Naive thymus-derived CD8-positive, alpha-beta T cell (primary cell): ENCODE measurements at regions not wholly inside any gene's neighbourhood (a gene's known extent, or its start where the extent isn't known, plus 50 kb on each side); places are given as distances from the start of the nearest gene placed in this dataset.
A peak's percentile ranks its signal among the peaks of the same experiment; 100 is the strongest.

Experiments used
- ATAC-seq, 2 donors: fragments of 150-1000 bp; cut with Tn5 transposase in 1 of 2; sonication (Bioruptor Pico), chemical (Tn5 transposase) in 1 of 2; 1 replicate in 1 of 2; 2 replicates in 1 of 2; pipeline ENCODE4 v1.10.0; 2021; ENCODE audit warnings: mild to moderate bottlenecking in 2 of 2, moderate library complexity in 2 of 2
- POLR2A ChIA-PET: fragments of 350-600 bp; sonication (Branson Sonifier 250); formaldehyde crosslinking; loops from one replicate; lab custom pipeline; 2021; ENCODE audit warnings: antibody characterized with exemption; lab: Charles Lee
- DNase-seq, 10 donors: peaks; one replicate each; pipeline versions ENCODE4 v3.0.0 to v3.0.0-alpha.2; 2020 to 2022
- H3K27ac Mint-ChIP-seq, 10 donors: one replicate each; pipeline ENCODE4 v1.8.0; 2020 to 2022; ENCODE audit warnings: mild to moderate bottlenecking in 10 of 10, mixed read lengths in 10 of 10, moderate library complexity in 4 of 10, inconsistent platforms in 1 of 10
- H3K27me3 Mint-ChIP-seq, 5 donors: one replicate each; pipeline ENCODE4 v1.8.0; 2021 to 2022; ENCODE audit warnings: mixed read lengths in 5 of 5
- H3K36me3 Mint-ChIP-seq, 3 donors: one replicate each; pipeline ENCODE4 v1.8.0; 2020 to 2022; ENCODE audit warnings: mixed read lengths in 3 of 3, mild to moderate bottlenecking in 2 of 3, inconsistent platforms in 1 of 3
- H3K4me1 Mint-ChIP-seq, 4 donors: one replicate each; pipeline ENCODE4 v1.8.0; 2021 to 2022; ENCODE audit warnings: mixed read lengths in 4 of 4
- H3K4me3 Mint-ChIP-seq, 10 donors: one replicate each; pipeline ENCODE4 v1.8.0; 2020 to 2022; ENCODE audit warnings: mild to moderate bottlenecking in 10 of 10, mixed read lengths in 10 of 10, moderate library complexity in 6 of 10, inconsistent platforms in 1 of 10
- H3K9me3 Mint-ChIP-seq, 9 donors: one replicate each; pipeline ENCODE4 v1.8.0; 2020 to 2022; ENCODE audit warnings: mixed read lengths in 9 of 9, mild to moderate bottlenecking in 3 of 9, inconsistent platforms in 1 of 9, moderate library complexity in 1 of 9

DNA sequence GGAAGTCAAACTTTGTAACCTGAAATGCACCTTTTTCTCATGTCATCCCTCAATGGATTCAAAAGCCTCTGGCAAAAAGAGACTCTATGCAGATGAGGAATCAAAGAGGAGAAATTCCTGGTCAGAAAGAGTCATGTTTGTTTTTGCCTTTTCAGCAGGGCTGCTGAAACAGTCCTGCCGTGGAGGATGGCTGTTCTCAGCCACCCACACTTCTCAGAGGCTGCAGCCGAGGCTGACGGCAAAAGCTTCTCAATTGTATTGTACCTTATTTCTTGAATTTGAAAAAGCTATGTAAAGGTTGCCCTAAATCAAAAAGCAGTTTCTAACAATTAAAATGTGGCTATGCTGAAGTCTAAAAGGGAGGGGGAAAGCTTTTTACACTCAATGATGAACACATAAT, 385.3 kb downstream of the KCTD12 start:
- no peak for DNase-seq
- POLR2A ChIA-PET, result no interaction called here
- no peaks in the 10 kb centered on the region for H3K9me3 Mint-ChIP-seq
- no peak overlapping the region for H3K27ac Mint-ChIP-seq
- H3K36me3 Mint-ChIP-seq, result no peaks in the 10 kb centered on the region
- H3K27me3 Mint-ChIP-seq, result peaks cover 6 to 19% (median 10%) of the 10 kb centered on the region in 5 donors
- ATAC-seq, result no peak
- H3K4me1 Mint-ChIP-seq, result peaks cover 0 to 4% (median 0%) of the 10 kb centered on the region in 4 donors
- no peak overlapping the region for H3K4me3 Mint-ChIP-seq

DNA sequence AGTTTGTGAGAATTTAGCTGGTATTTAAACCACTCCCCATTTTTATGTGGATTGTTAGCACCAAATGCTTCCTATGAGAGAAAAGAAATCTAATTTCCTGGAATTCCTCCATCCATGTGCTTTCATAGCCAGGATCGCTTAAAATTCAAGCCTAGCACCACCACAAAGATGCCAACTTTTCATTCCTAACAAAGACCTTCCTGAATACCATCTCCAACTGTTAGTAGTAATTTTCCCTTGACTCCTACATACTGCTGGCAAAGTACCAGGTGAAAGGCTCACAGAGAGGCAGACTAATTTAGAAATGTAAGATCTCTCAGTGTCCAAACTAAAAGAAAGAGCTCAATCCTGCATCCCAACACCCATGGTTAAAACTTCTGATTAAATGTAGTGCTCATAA, 386.3 kb downstream of the KCTD12 start:
- POLR2A ChIA-PET, result no interaction called here
- DNase-seq (no peak), ATAC-seq (no peak)
- Mint-ChIP-seq H3K4me3 (no peak overlapping the region), H3K36me3 (no peaks in the 10 kb centered on the region), H3K27ac (no peak overlapping the region), H3K27me3 (peaks cover 2 to 9% (median 7%) of the 10 kb centered on the region in 5 donors), H3K4me1 (peaks cover 0 to 4% (median 0%) of the 10 kb centered on the region in 4 donors), H3K9me3 (no peaks in the 10 kb centered on the region)

DNA sequence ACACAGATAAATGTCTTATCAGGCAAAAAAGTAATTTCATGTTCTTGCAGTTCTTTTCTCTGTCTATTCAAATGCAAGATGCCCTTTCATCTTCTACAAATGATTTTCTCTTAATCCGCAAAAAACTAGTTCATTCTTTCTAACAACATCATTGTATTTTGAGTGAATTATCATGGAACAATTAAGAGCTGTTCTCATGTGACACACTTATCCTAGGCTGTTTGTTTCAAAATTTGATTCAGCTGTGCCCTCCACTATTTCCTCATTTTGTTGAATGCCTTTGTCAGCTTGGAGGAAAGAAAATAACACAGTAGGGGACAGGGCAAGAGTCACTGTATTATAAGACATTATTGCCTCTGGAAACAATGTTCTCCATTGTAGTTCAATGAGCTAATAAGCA, 396.9 kb downstream of the KCTD12 start:
- H3K4me1 Mint-ChIP-seq, result peaks cover 0 to 1% (median 0%) of the 10 kb centered on the region in 4 donors
- H3K27ac Mint-ChIP-seq, result no peak overlapping the region
- H3K4me3 Mint-ChIP-seq, result no peak overlapping the region
- H3K27me3 Mint-ChIP-seq, result peaks cover 2 to 31% (median 19%) of the 10 kb centered on the region in 5 donors
- H3K36me3 Mint-ChIP-seq, result no peaks in the 10 kb centered on the region
- POLR2A ChIA-PET, result no interaction called here
- no peak for ATAC-seq
- no peak for DNase-seq
- no peaks in the 10 kb centered on the region for H3K9me3 Mint-ChIP-seq

DNA sequence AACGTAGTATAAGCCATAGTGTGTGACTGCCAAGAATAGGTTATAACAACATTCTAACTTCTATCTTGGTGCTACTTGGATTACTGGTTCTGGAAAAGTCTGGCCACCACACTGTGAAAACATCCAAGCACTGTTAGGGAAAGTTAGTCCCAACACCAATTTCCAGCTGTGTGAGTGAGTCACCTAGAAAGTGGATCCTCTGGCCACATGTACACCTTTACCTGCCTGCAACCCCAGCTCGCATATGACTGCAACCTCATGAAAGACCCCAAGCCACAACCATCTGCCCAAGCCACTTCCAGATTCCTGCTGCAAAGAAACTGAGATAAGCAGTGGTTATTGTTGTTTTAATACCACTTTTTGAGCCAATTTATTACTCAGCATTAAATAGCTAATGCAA, 404.5 kb downstream of the KCTD12 start:
- no peak overlapping the region for H3K27ac Mint-ChIP-seq
- no peaks in the 10 kb centered on the region for H3K36me3 Mint-ChIP-seq
- no peaks in the 10 kb centered on the region for H3K4me1 Mint-ChIP-seq
- POLR2A ChIA-PET, result no interaction called here
- no peaks in the 10 kb centered on the region for H3K9me3 Mint-ChIP-seq
- DNase-seq (no peak), ATAC-seq (no peak)
- no peak overlapping the region for H3K4me3 Mint-ChIP-seq
- H3K27me3 Mint-ChIP-seq, result peaks cover 0 to 6% (median 3%) of the 10 kb centered on the region in 5 donors

DNA sequence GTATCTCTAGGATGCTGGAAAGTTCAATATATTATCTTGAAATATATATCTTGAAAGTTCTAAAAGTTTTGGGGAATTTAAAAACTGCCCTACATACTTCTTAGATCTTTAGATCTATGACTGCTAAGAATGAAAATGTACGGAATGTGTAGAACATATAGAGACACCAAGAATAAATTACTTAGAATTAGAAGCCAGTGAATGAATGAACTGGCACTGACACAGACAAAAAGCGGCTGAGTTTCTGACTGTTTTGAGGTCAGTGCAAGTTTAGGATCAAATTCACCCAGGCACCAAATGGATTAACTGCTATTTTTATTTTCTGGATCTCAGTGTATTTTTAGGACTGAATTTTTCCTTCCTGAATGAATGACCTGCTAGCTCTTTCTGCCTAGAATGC, 411.2 kb downstream of the KCTD12 start:
- ATAC-seq (no peak), DNase-seq (no peak)
- H3K4me1 Mint-ChIP-seq, result peaks cover 0 to 3% (median 0%) of the 10 kb centered on the region in 4 donors
- no peaks in the 10 kb centered on the region for H3K36me3 Mint-ChIP-seq
- H3K9me3 Mint-ChIP-seq, result no peaks in the 10 kb centered on the region
- no peak overlapping the region for H3K4me3 Mint-ChIP-seq
- POLR2A ChIA-PET, result no interaction called here
- no peak overlapping the region for H3K27ac Mint-ChIP-seq
- peaks cover 4 to 11% (median 11%) of the 10 kb centered on the region in 5 donors for H3K27me3 Mint-ChIP-seq

DNA sequence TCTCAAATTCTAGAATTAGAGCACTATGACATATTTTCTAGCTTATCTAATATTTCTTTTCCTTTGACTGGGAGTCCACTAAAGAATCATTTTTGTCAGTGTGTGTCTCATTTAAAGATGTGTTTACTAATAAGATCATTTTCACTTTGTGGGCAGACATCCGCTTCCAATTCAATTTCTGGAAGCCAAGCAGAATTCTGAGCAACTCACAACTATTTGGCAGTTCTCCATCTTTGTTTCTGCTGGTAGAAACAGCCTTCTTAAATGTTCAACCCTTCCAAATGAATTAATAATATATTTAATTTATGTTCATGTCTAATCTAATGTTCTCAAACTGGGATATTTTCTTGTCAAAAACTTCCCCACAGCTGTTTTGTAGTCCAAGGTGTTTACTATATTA, 411.8 kb downstream of the KCTD12 start:
- peaks cover 0 to 3% (median 0%) of the 10 kb centered on the region in 4 donors for H3K4me1 Mint-ChIP-seq
- no peaks in the 10 kb centered on the region for H3K36me3 Mint-ChIP-seq
- H3K27me3 Mint-ChIP-seq, result peaks cover 4 to 11% (median 11%) of the 10 kb centered on the region in 5 donors
- DNase-seq (no peak), ATAC-seq (no peak)
- POLR2A ChIA-PET, result no interaction called here
- H3K4me3 Mint-ChIP-seq, result no peak overlapping the region
- no peaks in the 10 kb centered on the region for H3K9me3 Mint-ChIP-seq
- H3K27ac Mint-ChIP-seq, result no peak overlapping the region

DNA sequence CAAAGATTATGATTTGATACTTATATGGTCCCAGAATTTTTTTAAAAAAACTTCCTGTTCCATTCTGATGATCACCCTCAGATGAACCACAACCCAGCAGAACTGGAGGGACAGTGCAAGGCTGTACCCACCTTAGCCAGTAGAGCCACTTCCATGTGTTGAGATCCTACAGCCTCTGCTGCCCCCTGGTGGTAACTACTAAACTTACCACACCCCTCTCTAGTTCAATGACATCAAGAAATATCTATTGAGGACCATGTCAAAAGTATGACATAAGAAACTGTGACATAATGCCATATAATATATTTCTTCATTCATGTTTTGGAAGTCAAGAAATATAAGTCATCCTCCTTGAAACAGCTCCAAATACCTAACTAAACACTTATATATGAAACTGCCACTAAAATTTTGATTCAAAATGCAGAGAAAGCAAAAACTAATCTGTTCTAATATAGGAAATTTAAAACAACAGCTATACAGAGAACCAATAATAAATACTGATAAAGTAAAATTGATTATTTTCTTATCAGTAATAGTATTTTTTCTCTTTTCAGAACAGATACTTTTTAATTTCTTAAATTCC, 412.6 kb downstream of the KCTD12 start:
- Mint-ChIP-seq H3K4me3 (no peak overlapping the region), H3K4me1 (peaks cover 0 to 3% (median 0%) of the 10 kb centered on the region in 4 donors), H3K27me3 (peaks cover 7 to 13% (median 11%) of the 10 kb centered on the region in 5 donors), H3K27ac (peak overlapping the region in 1 of 10 donors; percentile 20), H3K36me3 (no peaks in the 10 kb centered on the region), H3K9me3 (no peaks in the 10 kb centered on the region)
- POLR2A ChIA-PET, result no interaction called here
- DNase-seq, result peak; percentile 45 to 81 (median 62)
- ATAC-seq, result peak; percentile 93 to 96

DNA sequence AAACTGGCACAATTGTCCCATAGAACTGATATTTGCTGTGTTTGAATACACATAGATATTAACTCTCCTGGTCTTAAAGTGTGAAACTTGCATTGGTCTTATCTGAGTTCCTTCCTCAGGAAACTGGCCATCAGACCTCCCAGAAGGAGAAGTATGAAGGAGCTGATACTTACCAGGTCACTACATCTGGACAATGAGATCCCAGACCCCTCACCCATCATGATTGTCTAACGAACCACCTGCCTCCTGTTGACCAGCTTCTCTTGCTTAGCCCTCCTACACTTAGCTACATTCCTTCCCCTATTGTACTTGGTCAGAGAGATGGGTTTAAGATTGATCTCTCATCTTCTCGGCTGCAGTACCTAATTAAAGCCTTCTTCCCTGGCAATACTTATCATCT, 413.3 kb downstream of the KCTD12 start:
- ATAC-seq (no peak), DNase-seq (no peak)
- peaks cover 7 to 13% (median 11%) of the 10 kb centered on the region in 5 donors for H3K27me3 Mint-ChIP-seq
- no peak overlapping the region for H3K27ac Mint-ChIP-seq
- POLR2A ChIA-PET, result no interaction called here
- H3K36me3 Mint-ChIP-seq, result no peaks in the 10 kb centered on the region
- no peaks in the 10 kb centered on the region for H3K9me3 Mint-ChIP-seq
- no peak overlapping the region for H3K4me3 Mint-ChIP-seq
- H3K4me1 Mint-ChIP-seq, result peaks cover 0 to 3% (median 0%) of the 10 kb centered on the region in 4 donors

DNA sequence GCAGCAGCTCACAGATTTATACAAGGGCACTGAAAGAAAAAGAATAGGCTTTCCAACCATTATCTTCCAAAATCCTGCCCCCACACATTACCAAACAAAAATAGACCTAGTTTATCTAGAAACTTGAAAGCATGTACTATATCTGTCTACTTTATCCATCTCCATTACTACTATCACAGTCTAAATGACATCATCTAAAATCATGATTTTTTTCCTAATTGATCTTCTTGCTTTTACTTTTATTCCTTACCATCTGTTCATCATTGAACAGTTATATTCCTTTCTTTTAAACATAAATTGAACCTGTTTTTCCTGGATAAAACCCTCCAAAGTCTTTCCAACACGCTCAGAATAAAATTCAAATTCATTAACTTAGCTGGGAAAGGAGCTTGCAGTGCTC, 414.7 kb downstream of the KCTD12 start:
- POLR2A ChIA-PET, result no interaction called here
- peaks cover 7 to 18% (median 11%) of the 10 kb centered on the region in 5 donors for H3K27me3 Mint-ChIP-seq
- H3K9me3 Mint-ChIP-seq, result no peaks in the 10 kb centered on the region
- no peaks in the 10 kb centered on the region for H3K36me3 Mint-ChIP-seq
- DNase-seq (no peak), ATAC-seq (no peak)
- H3K4me1 Mint-ChIP-seq, result peaks cover 0 to 3% (median 0%) of the 10 kb centered on the region in 4 donors
- no peak overlapping the region for H3K27ac Mint-ChIP-seq
- H3K4me3 Mint-ChIP-seq, result no peak overlapping the region

DNA sequence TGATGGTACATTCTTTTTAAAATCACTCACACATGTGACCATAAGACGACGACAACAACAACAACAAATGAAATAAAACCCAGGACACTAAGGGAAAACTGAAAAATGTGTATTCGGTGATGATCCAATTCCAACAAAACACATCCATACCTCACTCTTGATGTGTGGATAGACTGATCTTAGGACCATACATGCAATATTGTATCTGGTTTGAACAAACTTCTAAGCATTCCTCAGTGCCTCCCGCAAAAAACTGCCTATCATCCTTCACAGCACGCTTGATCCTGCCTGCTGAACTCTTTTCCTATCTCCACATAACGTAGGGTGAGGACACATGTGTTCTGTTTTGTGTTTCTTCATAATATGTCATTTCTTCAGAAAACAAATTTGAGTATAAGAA, 415.2 kb downstream of the KCTD12 start:
- POLR2A ChIA-PET, result no interaction called here
- ATAC-seq, result no peak
- Mint-ChIP-seq H3K9me3 (no peaks in the 10 kb centered on the region), H3K27ac (no peak overlapping the region), H3K36me3 (no peaks in the 10 kb centered on the region), H3K4me3 (no peak overlapping the region), H3K4me1 (peaks cover 0 to 3% (median 0%) of the 10 kb centered on the region in 4 donors), H3K27me3 (peaks cover 7 to 23% (median 11%) of the 10 kb centered on the region in 5 donors)
- no peak for DNase-seq

DNA sequence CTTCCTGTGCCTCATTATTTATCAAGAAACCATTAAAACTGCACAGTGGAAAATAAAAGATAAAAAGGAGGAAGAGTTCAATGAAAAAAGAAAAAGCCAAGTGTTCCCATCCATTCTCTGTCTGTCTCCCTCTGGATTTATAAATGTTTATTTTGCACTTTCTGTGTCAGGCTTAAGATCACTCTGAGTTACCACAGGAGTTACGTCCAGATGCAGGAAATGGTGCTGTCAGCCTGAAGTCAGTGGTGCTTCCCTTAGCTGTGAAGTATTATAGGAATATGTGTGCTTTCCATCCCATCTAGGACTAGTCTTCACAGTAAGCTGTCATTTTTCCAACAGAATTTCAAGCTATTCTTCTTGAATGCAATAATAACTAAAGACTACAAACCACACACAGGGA, 420.2 kb downstream of the KCTD12 start:
- DNase-seq (no peak), ATAC-seq (no peak)
- Mint-ChIP-seq H3K9me3 (no peaks in the 10 kb centered on the region), H3K4me1 (no peaks in the 10 kb centered on the region), H3K27me3 (peaks cover 0 to 12% (median 5%) of the 10 kb centered on the region in 5 donors), H3K36me3 (no peaks in the 10 kb centered on the region), H3K4me3 (no peak overlapping the region), H3K27ac (no peak overlapping the region)
- POLR2A ChIA-PET, result no interaction called here

DNA sequence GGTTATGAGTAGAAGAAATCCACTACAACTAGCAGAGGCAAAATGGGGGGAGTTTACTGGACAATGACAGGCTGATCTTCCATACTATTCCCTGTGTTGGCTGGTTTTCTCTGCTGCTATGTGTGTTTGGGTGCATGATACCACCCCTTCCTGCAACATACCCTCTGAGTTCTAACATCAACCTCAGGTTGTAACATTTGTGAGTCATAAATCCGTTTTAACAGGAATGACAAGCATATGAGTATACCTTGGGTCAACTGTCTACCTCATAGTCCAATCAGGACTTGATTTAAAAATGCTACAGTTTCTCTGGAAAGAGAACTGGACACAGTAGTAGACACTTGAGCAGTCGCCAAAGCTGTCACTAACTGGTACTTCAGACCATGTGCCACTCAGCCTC, 422.9 kb downstream of the KCTD12 start:
- no peak for ATAC-seq
- no peaks in the 10 kb centered on the region for H3K9me3 Mint-ChIP-seq
- POLR2A ChIA-PET, result no interaction called here
- H3K36me3 Mint-ChIP-seq, result no peaks in the 10 kb centered on the region
- no peak overlapping the region for H3K4me3 Mint-ChIP-seq
- no peak overlapping the region for H3K27ac Mint-ChIP-seq
- no peaks in the 10 kb centered on the region for H3K4me1 Mint-ChIP-seq
- no peak for DNase-seq
- peaks cover 0 to 12% (median 3%) of the 10 kb centered on the region in 5 donors for H3K27me3 Mint-ChIP-seq

DNA sequence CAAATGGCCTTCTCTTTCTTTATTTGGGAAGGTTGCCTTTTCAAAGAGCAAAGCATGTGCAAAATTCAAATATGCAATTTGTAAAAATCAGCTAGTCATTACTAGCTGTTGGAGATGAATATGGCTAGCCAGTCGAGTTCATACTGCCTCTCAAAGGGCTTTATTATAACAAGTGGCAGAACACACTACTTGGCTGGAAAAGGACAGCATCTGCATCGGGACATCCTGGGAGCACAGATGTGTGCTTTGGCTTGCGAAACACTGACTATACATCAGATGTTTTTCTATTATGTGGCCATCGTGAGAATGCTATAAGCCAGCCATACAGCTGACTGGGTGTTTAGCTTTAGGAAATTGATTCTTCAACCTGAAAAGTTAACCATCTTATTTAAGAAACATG, 424.2 kb downstream of the KCTD12 start:
- DNase-seq (no peak), ATAC-seq (no peak)
- Mint-ChIP-seq H3K4me3 (no peak overlapping the region), H3K27ac (no peak overlapping the region), H3K27me3 (peaks cover 0 to 10% (median 3%) of the 10 kb centered on the region in 5 donors), H3K9me3 (no peaks in the 10 kb centered on the region), H3K4me1 (no peaks in the 10 kb centered on the region), H3K36me3 (no peaks in the 10 kb centered on the region)
- POLR2A ChIA-PET, result no interaction called here

DNA sequence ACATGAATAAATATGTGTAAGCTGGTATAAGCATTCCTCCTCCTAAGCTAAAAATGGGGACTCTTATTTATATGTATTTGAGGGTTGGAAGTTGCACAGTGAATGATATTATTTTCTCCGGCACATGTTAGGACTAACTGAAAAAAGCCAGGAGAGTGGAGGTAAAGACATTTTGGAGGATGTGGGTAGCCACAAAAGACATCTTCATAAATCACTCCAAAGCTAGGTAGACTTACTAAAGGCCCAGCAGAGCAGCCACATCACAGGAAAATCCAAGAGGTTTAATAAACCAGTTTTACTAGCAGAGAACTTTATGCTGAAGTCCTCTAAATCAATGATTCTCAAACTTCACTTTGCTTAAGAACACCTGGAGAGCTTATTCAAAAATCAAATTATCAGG, 424.7 kb downstream of the KCTD12 start:
- H3K9me3 Mint-ChIP-seq, result no peaks in the 10 kb centered on the region

More for the DNA sequence above, 424.7 kb downstream of the KCTD12 start:
- Mint-ChIP-seq H3K27me3 (peaks cover 0 to 5% (median 3%) of the 10 kb centered on the region in 5 donors), H3K4me3 (no peak overlapping the region), H3K27ac (no peak overlapping the region), H3K36me3 (no peaks in the 10 kb centered on the region), H3K4me1 (no peaks in the 10 kb centered on the region)
- POLR2A ChIA-PET, result no interaction called here
- ATAC-seq, result no peak
- no peak for DNase-seq
